NCI-H446 treated with DMSO at 0.1 percent for 48 hours (cell line): ENCODE measurements at regions not wholly inside any gene's neighbourhood (a gene's known extent, or its start where the extent isn't known, plus 50 kb on each side); places are given as distances from the start of the nearest gene placed in this dataset.

Experiments
- DNase-seq: peaks from one replicate; lab custom pipeline; 2025; lab: John Stamatoyannopoulos, UW

- no peak for DNase-seq
Measured at GRCh38 chr2:2765176-2765800, 434.2 kb upstream of the MYT1L start.

- DNase-seq = no peak
Measured at GRCh38 chr2:2764739-2765138, 433.7 kb upstream of the MYT1L start.

GRCh38 chr2:2764001-2764355 lies 432.9 kb upstream of the MYT1L start:
- no peak for DNase-seq

- DNase-seq = no peak
Measured at GRCh38 chr2:2763351-2764000, 432.4 kb upstream of the MYT1L start.

GRCh38 chr2:2762913-2763312 lies 431.8 kb upstream of the MYT1L start:
- no peak for DNase-seq

GRCh38 chr2:2762166-2762908 lies 431.3 kb upstream of the MYT1L start:
- no peak for DNase-seq

GRCh38 chr2:2758793-2759367 lies 427.8 kb upstream of the MYT1L start:
- DNase-seq = no peak

- DNase-seq = no peak
Measured at GRCh38 chr2:2757764-2758163, 426.7 kb upstream of the MYT1L start.

- DNase-seq = no peak
Measured at GRCh38 chr2:2756886-2757285, 425.8 kb upstream of the MYT1L start.

- no peak for DNase-seq
Measured at GRCh38 chr2:2755990-2756389, 424.9 kb upstream of the MYT1L start.

GRCh38 chr2:2754940-2755339 lies 423.9 kb upstream of the MYT1L start:
- DNase-seq = no peak

- no peak for DNase-seq
Measured at GRCh38 chr2:2751715-2752315, 420.7 kb upstream of the MYT1L start.

GRCh38 chr2:2750867-2751714 lies 420.0 kb upstream of the MYT1L start:
- no peak for DNase-seq

GRCh38 chr2:2749206-2749598 lies 418.1 kb upstream of the MYT1L start:
- DNase-seq = no peak

- DNase-seq = no peak
Measured at GRCh38 chr2:2748399-2749205, 417.5 kb upstream of the MYT1L start.

GRCh38 chr2:2747797-2748301 lies 416.8 kb upstream of the MYT1L start:
- DNase-seq = no peak

GRCh38 chr2:2746731-2747130 lies 415.7 kb upstream of the MYT1L start:
- no peak for DNase-seq

- no peak for DNase-seq
Measured at GRCh38 chr2:2744958-2745715, 414.1 kb upstream of the MYT1L start.

GRCh38 chr2:2744107-2744506 lies 413.0 kb upstream of the MYT1L start:
- DNase-seq = no peak

- peak; percentile 94 for DNase-seq
Measured at GRCh38 chr2:2743164-2743571, 412.1 kb upstream of the MYT1L start.
